SW 1271 (cell line): ENCODE measurements at regions not wholly inside any gene's neighbourhood (a gene's known extent, or its start where the extent isn't known, plus 50 kb on each side); places are given as distances from the start of the nearest gene placed in this dataset.
"Not testable (repeated sequence)": the region's sequence is repeated elsewhere in the genome, so short reads cannot be mapped to it uniquely, and the experiment has no call there.

ENCODE experiments used
- DNase-seq, 2 experiments: peaks; one replicate each; lab custom pipeline; 2025; lab: John Stamatoyannopoulos, UW

- DNase-seq: no peak
Measured at GRCh38 chr5:103427326-103427725, 135.3 kb downstream of the NUDT12 start.

- DNase-seq: no peak
Measured at GRCh38 chr5:103425686-103426454, 136.7 kb downstream of the NUDT12 start.

GRCh38 chr5:103424453-103425205 is 138.0 kb downstream of the NUDT12 start:
- no peak for DNase-seq

- no peak for DNase-seq
Measured at GRCh38 chr5:103424026-103424425, 138.6 kb downstream of the NUDT12 start.

- no peak for DNase-seq
Measured at GRCh38 chr5:103422756-103423155, 139.8 kb downstream of the NUDT12 start.

GRCh38 chr5:103414604-103415003 is 148.0 kb downstream of the NUDT12 start:
- DNase-seq: no peak

- DNase-seq: no peak
Measured at GRCh38 chr5:103411711-103412110, 150.9 kb downstream of the NUDT12 start.

- no peak for DNase-seq
Measured at GRCh38 chr5:103410172-103410571, 151.6 kb downstream of the MACIR start.

- no peak for DNase-seq
Measured at GRCh38 chr5:103409013-103409670, 150.6 kb downstream of the MACIR start.

GRCh38 chr5:103408408-103408807 is 149.8 kb downstream of the MACIR start:
- DNase-seq: no peak

GRCh38 chr5:103407402-103407801 is 148.8 kb downstream of the MACIR start:
- no peak for DNase-seq

- DNase-seq: no peak
Measured at GRCh38 chr5:103404483-103404882, 145.9 kb downstream of the MACIR start.

- no peak for DNase-seq
Measured at GRCh38 chr5:103402851-103403250, 144.3 kb downstream of the MACIR start.

- no peak for DNase-seq
Measured at GRCh38 chr5:103397739-103398581, 139.4 kb downstream of the MACIR start.

GRCh38 chr5:103394676-103395075 is 136.1 kb downstream of the MACIR start:
- no peak for DNase-seq

- no peak for DNase-seq
Measured at GRCh38 chr5:103393101-103393754, 134.7 kb downstream of the MACIR start.

GRCh38 chr5:103391659-103392058 is 133.1 kb downstream of the MACIR start:
- no peak for DNase-seq

- no peak for DNase-seq
Measured at GRCh38 chr5:103389846-103390245, 131.3 kb downstream of the MACIR start.

- DNase-seq: no peak
Measured at GRCh38 chr5:103389357-103389756, 130.8 kb downstream of the MACIR start.

- DNase-seq: no peak
Measured at GRCh38 chr5:103385722-103386121, 127.2 kb downstream of the MACIR start.

GRCh38 chr5:103377638-103378037 is 119.1 kb downstream of the MACIR start:
- DNase-seq: not testable (repeated sequence)
